ENCODE measurements at regions not wholly inside any gene's neighbourhood (a gene's known extent, or its start where the extent isn't known, plus 50 kb on each side); places are given as distances from the start of the nearest gene placed in this dataset.

DNA sequence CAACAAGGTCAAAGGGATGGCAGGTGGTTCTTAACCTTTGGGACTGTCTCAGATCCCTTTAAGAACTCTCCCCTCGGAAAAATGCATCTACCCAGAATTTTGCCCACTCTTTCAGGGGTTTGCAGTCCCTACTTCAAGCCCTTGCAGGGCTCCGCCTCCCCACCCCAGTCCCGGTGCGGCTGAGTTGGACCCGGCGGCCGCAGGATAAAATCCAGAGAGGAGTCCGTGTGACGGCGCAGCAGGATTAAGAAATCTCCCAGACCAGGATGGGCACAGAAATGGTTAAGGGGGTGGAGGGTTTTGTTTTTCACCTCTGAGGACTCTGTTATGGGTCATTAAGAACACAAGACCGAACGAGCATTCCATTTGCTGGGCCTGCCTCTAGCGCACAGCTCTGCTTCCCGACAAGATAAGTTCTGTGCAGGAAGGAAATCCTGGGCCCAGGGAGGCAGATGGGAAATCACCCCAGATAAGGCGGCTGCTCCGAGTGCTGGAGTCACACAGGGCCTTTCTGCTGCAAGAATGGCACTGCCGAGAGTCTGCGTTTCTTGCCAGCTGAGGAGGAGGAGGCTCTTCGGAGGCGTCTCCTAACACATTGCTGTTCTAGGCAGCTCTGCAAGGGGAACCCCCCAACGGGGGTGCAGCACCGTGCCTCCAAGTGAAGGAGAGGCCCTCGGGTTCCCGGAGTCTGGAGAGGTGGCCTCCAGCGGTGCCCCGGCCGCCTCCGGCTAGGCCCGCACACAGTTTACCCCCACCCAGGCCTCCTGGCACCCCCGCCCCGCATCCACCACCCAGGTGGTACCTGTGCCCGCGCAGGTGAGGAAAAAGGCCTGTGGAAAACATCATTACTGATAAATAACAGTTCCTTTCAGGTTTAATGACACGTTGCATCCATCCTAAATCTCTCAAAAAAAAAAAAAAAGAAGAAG lies 277.6 kb downstream of the BCOR start:
- no peak for DNase-seq

DNA sequence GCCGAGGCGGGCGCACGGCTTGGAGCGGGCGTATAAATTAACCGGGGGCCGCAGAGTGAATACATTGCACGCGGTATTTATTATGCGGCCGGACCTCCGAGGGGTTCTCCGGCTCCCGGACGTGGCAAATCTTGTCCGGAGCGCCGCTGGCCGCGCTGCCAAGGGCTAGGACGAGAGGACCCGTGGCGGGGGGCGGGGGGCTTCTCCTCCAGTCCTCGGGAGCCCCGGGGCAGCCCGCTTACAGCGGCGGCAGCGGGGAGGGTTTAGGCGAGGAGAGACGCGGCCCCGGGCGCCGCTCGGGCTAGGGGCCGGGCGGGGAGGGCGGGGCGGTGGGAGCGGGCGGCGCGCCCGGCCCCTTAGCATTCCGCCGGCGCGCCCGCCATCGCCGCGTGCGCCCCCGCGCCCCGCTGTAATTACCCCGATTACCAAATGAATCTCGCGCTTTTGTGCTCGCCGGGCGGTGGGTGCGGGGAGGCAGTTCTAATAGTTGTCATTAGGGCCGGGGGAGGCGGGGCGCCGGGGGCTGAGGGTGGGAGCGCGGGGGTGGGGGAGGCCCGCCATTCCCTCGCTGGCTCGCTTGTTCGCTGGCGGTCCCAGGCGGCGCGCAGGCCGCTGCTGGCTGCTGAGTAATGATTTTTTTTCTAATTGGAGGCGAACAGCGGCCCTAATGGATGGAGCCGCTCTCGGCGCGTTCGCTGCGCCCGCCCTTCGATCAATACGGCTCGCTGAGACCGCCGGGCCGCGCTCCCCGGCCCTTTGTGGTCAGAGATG lies 276.6 kb downstream of the BCOR start:
- peak in 1 of 2 experiments; percentile 15 for DNase-seq

DNA sequence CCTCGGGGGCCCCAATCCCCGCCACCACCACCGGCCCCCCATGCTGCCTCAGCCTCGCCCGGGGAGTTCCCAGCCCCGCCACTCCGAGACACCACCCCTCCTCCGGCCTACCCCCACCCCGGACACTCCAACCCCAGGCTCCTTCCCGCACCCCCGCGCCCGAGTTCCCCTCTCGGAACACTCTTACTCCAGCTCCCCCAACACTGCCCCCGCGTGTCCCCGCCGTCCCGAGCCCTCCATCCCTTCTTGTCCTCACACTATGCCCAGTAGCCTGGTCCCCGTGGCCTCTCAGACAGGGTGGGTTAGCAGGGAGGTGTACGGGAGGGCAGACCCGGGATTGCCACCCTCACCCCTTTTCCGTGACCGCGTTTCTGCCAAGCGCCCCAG lies 276.1 kb downstream of the BCOR start:
- DNase-seq, result no peak

DNA sequence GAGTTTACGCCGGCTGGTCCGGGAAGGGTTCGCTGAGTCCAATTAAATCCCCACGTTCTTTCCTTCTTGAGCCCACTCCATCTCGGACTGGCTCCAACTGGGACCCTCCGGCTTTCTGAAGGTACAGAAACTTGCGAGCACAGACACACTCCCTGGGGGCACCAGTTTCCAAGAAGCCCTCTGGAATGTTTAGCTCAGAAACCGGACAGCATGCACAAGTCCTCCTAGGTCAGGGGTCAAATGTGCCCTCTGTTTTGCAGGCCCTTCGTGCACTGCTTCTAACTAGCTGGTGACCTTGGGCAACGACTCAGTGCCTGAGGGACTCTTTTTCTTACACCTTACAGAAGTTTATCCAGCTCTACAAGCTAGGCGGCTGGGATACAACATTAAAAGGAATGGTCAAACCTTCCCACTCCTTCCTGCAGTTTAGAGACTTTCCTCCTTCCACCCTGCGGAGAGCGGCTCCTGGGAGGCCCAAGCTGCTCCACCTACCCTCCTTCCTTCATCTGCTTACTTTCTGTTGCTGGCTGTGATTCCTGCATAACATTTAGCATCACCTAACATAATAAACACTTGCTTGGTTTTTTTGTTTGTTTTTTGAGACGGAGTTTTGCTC lies 275.5 kb downstream of the BCOR start:
- DNase-seq, result no peak

DNA sequence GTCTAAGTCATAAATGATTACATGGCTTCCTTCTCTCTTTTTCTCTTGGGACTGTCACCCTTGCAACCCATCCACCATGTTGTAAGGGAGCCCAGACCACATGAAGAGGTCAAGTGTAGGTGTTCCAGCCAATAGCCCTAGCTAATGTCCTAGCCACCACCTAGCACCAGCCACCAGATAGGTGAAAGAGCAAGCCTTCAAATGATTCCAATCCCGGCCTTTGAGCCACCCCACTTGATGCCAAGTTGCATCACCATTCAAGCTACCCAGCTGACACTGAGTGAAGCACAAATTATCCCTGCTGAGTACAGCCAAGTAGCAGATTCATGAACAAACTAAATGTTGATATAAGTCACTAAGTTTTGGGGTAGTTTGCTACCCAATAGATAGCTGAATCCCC lies 274.3 kb downstream of the BCOR start:
- DNase-seq, result no peak

DNA sequence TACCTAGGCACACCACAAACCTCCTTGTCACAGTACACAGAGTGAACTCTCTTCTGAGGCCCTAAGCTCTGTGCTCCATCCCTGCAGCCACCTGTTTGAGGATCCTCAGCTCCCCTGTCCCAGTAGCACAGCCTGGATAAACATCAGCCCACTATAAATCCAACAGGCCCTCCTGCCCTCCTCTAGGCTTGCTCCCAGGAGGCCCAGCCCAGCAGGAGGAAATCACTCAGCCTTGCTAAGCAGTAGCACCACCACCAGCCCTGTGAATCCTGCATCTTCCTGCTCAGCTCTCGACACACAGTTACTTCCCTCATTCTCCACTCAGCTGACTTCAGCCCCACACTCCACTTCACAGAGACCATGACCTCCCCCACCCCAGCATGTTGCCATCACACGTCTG lies 273.9 kb downstream of the BCOR start:
- no peak for DNase-seq

DNA sequence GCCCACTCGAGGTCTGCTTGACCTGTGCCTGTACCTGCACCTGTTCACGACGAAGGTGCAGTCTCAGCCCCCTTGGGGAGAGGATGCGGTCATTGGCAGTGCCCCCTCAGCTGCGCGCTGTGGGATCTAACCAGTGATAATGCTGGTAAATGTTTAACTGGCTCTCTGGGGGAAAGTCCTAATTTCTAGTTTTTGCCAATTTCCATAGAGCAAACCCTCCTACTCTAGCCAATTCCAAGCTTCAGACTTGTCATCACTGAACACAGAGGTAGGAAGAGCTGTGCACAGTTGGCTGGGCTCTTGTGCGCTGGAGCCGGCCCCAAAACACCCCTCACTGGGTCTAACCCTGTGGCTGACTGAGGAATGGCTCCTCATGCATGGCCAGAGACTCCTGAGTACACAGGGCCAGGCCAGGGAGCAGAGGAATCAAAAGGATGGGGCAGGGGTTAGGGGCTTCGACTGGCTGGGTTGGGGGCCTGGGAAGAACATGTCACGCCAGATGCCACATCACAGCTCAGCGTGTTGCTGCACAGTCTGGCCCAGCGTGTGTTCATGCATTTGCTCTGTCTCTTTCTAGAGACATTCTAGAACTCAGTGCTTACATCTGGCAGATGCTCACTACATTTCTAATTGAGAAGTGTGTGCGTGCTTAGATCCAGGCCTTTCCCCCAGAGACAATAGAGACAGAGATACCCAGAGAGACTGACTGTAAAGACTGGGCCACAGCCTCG lies 270.8 kb downstream of the BCOR start:
- no peak for DNase-seq

- DNase-seq, result no peak
Observed at GRCh38 chrX:39827951-39828350, 269.8 kb downstream of the BCOR start.

DNA sequence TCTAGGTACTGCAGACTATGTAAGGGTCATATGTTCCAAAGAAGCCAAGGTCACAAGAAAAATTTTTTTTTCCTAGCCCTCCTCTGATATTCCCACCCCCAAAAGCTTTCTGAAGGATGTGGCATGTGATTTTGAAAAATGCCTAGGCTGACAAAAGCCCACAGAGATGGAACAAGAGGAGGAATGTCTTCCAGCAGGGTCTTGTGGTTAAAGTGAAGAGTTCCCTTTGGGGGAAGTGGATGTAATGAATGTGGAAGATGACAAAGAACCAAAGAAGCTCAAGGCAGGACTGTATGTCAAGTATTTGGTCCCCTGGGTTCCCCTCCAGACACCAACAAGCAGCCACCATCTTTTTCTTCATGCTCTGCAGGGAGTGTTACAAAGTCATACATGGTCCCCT lies 268.8 kb downstream of the BCOR start:
- no peak for DNase-seq

DNA sequence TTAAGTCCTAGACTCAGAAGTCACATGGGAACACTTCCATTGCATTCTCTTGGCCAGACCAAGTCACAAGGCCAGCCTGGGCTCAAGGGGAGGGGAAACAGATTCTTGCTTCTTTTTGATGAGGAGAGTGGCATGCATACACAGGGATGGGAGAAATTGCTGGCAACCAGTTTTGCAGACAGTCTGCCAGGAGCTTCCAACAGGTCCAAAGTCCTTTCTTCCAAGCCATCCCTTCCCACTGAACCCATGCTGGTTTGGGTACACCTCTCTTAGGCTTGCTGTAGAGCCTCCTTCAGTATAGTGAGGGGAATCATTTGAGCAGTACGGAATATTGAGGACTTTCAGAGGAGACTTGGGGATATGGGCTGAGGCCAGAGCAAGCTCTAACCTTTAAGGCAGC lies 267.8 kb downstream of the BCOR start:
- no peak for DNase-seq

- no peak for DNase-seq
Observed at GRCh38 chrX:39830414-39830813, 267.3 kb downstream of the BCOR start.

DNA sequence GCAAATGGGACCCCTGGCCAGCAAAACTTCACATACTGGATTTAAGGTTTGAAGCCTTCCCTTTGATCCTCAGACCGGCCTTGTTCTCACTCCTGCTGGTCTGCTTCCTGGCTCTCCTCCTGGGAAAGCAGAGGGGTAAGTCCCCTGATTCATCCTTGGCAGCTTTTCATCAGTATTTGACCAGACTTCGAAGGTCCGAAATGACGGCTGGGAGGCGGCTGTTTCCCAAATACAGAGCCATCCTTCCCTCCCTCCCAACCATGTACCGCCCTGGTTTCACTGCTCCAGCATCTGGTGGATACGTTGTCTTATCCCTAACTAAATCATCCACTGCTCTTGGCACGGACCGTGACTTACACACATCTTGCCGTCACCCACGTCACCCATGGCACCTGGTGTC lies 265.5 kb downstream of the BCOR start:
- no peak for DNase-seq

DNA sequence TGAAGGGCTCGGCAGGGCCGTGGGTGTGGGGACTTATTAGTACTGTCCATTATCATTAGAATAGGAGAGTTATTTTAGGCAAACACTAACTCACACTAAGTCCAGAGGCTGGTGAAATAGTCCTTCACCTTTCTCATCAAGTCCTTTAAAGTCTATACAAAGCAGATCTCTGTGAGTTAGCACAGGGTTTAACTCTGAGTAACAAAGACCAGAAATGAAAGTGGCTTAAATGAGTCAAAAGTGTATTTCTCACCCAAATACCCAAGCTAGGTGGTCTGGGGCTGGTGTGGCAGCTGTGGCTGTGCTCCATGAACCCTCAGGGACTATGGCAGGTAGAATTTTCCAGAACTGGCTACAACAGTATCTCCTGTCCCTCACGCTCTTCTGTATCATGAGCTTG lies 263.2 kb downstream of the BCOR start:
- DNase-seq, result no peak

- DNase-seq, result no peak
Observed at GRCh38 chrX:39835241-39835640, 262.5 kb downstream of the BCOR start.

DNA sequence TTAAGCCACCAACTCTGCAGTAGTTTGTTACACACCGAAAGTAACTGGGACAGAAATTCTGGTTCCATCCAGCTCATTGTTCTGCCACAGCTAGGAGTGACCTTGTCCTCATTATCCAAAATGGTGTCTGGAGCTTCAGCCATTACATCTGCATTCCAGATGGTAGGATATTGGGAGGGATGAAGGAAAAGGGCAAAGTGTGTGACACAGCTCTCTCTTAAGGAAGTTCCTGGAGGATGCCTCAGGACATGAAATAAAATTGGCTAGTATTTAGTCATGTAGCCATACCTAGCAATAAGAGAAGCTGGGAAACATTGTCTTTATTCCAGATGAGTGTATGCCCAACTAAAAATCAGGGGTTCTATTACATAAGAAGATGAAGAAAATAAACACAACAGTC lies 262.0 kb downstream of the BCOR start:
- no peak for DNase-seq

GRCh38 chrX:39836802-39837420 lies 260.8 kb downstream of the BCOR start:
- no peak for DNase-seq

DNA sequence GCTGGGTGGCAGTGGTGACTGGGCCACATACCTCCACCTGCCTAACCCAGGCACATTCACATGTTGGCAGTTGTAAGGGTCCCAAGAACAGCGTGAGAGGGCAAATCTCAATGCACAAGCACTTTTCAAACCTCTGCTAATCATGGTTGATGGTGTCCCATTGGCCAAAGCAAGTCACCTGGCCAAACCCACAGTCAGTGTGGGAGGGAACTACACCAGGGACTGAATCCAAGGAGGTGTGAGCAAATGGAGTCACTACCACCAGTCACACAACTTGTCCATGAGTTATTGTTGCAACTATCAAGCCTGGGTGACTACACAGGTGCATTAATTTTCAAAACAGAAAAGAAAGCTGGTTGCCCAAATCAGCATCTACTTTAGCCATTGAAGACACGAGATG lies 260.1 kb downstream of the BCOR start:
- no peak for DNase-seq

DNA sequence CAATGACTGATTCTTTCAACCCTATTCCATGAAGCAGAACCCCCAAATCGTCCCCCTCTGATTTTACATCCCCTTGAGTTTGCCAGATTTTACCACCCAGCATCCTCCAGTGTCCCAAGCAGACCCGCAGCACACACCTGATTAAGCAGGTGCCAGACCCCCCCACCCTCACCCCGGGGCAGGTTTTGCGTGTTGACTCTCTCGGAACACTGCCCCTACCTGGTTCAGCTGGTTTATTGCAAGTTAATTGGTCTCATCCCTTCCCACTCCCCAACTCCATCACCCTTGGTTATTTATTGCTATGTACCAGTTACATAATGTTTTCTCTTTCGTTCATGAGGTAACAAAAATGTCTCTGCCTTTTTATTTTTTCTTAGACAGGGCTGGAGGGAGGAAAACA lies 258.4 kb downstream of the BCOR start:
- no peak for DNase-seq

DNA sequence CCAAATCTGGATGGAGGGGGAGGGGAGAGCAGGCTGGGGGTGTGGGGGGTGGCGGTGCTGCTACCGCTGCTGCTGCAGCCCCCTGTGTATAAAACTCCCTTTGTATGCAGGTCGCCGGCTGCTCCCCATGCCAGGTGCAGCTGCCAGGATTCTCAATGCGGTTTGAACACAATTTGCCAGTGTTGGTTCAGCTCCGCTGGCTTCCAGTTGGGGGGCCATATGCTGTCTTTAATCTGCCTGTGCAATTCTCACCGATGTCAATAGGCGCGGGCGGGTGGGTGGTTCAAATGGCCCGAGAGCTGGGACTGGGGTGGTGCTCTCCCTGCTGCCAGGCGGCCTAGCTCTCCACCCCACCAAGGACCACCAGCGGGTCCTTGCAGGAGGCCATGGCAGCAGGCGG lies 257.6 kb downstream of the BCOR start:
- no peak for DNase-seq

DNA sequence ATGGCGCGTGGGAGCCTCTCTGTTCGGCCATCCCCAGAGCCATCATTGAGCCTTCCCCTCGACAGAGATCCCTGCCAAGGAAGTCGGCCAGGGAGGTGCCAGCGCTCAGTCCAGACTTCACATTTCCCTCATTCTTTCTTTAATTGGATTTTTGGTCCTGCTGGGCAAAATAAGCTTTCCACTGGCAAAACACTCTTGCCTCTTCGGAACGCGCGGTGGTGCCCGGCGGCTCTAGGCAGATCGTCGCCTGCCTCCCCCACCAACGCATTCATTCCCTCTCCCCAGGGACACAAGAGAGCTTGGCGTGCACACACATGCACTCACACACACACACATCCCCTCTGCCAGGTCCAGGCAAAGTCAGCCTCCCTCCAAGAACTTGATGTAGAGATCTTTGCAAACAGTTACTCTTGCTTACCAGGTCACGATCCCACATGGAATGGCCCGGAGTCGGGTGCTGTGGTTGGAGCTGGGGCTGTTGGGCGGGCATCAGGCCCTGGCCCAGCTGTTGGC lies 257.1 kb downstream of the BCOR start:
- no peak for DNase-seq

- DNase-seq, result no peak
Observed at GRCh38 chrX:39841604-39842003, 256.2 kb downstream of the BCOR start.

- DNase-seq, result no peak
Observed at GRCh38 chrX:39842281-39842973, 255.3 kb downstream of the BCOR start.

Data from NCI-H2081 (cell line).